Suprapubic skin (tissue), 4 donors: ENCODE measurements at regions not wholly inside any gene's neighbourhood (a gene's known extent, or its start where the extent isn't known, plus 50 kb on each side); places are given as distances from the start of the nearest gene placed in this dataset.

ENCODE experiments used
- DNase-seq, 2 donors: peaks; one replicate each; pipeline ENCODE4 v3.0.0-alpha.2; 2019; ENCODE audit warnings: low spot score in 2 of 2
- H3K27ac ChIP-seq: fragments of 200-600 bp; sonication (generic); one replicate; pipeline ENCODE4 v1.5.1; 2019
- H3K27me3 ChIP-seq: fragments of 200-600 bp; sonication (generic); one replicate; pipeline ENCODE4 v1.5.1; 2019
- H3K36me3 ChIP-seq: fragments of 200-600 bp; sonication (generic); one replicate; pipeline ENCODE4 v1.5.1; 2019
- H3K4me1 ChIP-seq: fragments of 200-600 bp; sonication (generic); one replicate; pipeline ENCODE4 v1.5.1; 2019
- H3K4me3 ChIP-seq: fragments of 200-600 bp; sonication (generic); one replicate; pipeline ENCODE4 v1.5.1; 2019; ENCODE audit warnings: mild to moderate bottlenecking
- H3K9me3 ChIP-seq: fragments of 200-600 bp; sonication (generic); one replicate; pipeline ENCODE4 v1.5.1; 2019
- CTCF ChIP-seq, 2 donors: fragments of 200-600 bp in 1 of 2; fragments of 450-650 bp in 1 of 2; sonication (generic) in 1 of 2; IDR thresholded peaks; one replicate each; pipeline ENCODE4 v1.5.1; 2016 to 2019; ENCODE audit warnings: antibody characterized with exemption in 2 of 2, mild to moderate bottlenecking in 1 of 2, moderate library complexity in 1 of 2
- EP300 ChIP-seq: sonication (generic); formaldehyde crosslinking; IDR thresholded peaks from one replicate; pipeline ENCODE4 v1.6.1; 2017; ENCODE audit warnings: antibody characterized with exemption
- POLR2A ChIP-seq, 2 donors: fragments of 450-650 bp; IDR thresholded peaks; one replicate each; pipeline ENCODE4 v1.6.1; 2017; ENCODE audit warnings: antibody characterized with exemption in 2 of 2, mild to moderate bottlenecking in 2 of 2, moderate library complexity in 2 of 2
- POLR2AphosphoS5 ChIP-seq, 3 donors: sonication (generic); formaldehyde crosslinking; IDR thresholded peaks; one replicate each; pipeline ENCODE4 v1.6.1; 2017; ENCODE audit warnings: antibody characterized with exemption in 3 of 3
- WGBS: methylation state at CpG from one replicate; pipeline ENCODE4 v1.1.5; 2018; 5-methylcytosine and 5-hydroxymethylcytosine counted together

- DNase-seq: no peak
- Histone ChIP-seq H3K27me3 (no peaks in the 10 kb centered on the region), H3K4me3 (no peak overlapping the region), H3K27ac (no peak overlapping the region), H3K9me3 (no peaks in the 10 kb centered on the region), H3K36me3 (no peaks in the 10 kb centered on the region), H3K4me1 (peaks cover 17% of the 10 kb centered on the region)
- no peak for TF ChIP-seq EP300
- WGBS: 93% methylated on average over 8 of the region's 8 CpGs
Measured at GRCh38 chr6:14642136-14642505, 524.5 kb downstream of the CD83 start.

GRCh38 chr6:14642842-14643241, 525.3 kb downstream of the CD83 start:
- peaks cover 16% of the 10 kb centered on the region for H3K4me1 ChIP-seq
- no peak overlapping the region for H3K4me3 ChIP-seq
- H3K9me3 ChIP-seq: no peaks in the 10 kb centered on the region
- no peaks in the 10 kb centered on the region for H3K36me3 ChIP-seq
- no peak overlapping the region for H3K27ac ChIP-seq
- WGBS: 86% methylated on average over 2 of the region's 2 CpGs
- no peak for DNase-seq
- H3K27me3 ChIP-seq: no peaks in the 10 kb centered on the region
- TF ChIP-seq POLR2A (IDR thresholded peaks at IDR 0.05): no peak

GRCh38 chr6:14644381-14644780, 526.8 kb downstream of the CD83 start:
- Histone ChIP-seq H3K27me3 (no peaks in the 10 kb centered on the region), H3K27ac (no peak overlapping the region), H3K4me1 (peaks cover under 1% of the 10 kb centered on the region), H3K9me3 (no peaks in the 10 kb centered on the region), H3K4me3 (no peak overlapping the region), H3K36me3 (no peaks in the 10 kb centered on the region)
- DNase-seq: no peak
- TF ChIP-seq EP300 (no peak), POLR2AphosphoS5 (IDR thresholded peaks at IDR 0.05) (no peak), CTCF (IDR thresholded peaks at IDR 0.05) (no peak), POLR2A (IDR thresholded peaks at IDR 0.05) (no peak)

GRCh38 chr6:14645221-14645620, 527.6 kb downstream of the CD83 start:
- Histone ChIP-seq H3K27ac (no peak overlapping the region), H3K9me3 (no peaks in the 10 kb centered on the region), H3K4me3 (no peak overlapping the region), H3K4me1 (no peaks in the 10 kb centered on the region), H3K27me3 (no peaks in the 10 kb centered on the region), H3K36me3 (no peaks in the 10 kb centered on the region)
- TF ChIP-seq POLR2AphosphoS5 (IDR thresholded peaks at IDR 0.05): no peak
- TF ChIP-seq CTCF (IDR thresholded peaks at IDR 0.05): no peak
- TF ChIP-seq EP300: no peak
- TF ChIP-seq POLR2A (IDR thresholded peaks at IDR 0.05): no peak
- DNase-seq: no peak
- 82% methylated on average over 5 of the region's 5 CpGs for WGBS

- Histone ChIP-seq H3K27ac (no peak overlapping the region), H3K27me3 (no peaks in the 10 kb centered on the region), H3K4me3 (no peak overlapping the region), H3K36me3 (no peaks in the 10 kb centered on the region), H3K9me3 (no peaks in the 10 kb centered on the region), H3K4me1 (no peaks in the 10 kb centered on the region)
- DNase-seq: no peak
- TF ChIP-seq POLR2A (IDR thresholded peaks at IDR 0.05): no peak
- TF ChIP-seq CTCF (IDR thresholded peaks at IDR 0.05): no peak
- no peak for TF ChIP-seq EP300
- no peak for TF ChIP-seq POLR2AphosphoS5 (IDR thresholded peaks at IDR 0.05)
- 100% methylated on average over 3 of the region's 3 CpGs for WGBS
Measured at GRCh38 chr6:14645841-14646240, 528.3 kb downstream of the CD83 start.

GRCh38 chr6:14646371-14646770, 528.8 kb downstream of the CD83 start:
- H3K4me1 ChIP-seq: no peaks in the 10 kb centered on the region
- no peaks in the 10 kb centered on the region for H3K9me3 ChIP-seq
- no peak overlapping the region for H3K27ac ChIP-seq
- no peak overlapping the region for H3K4me3 ChIP-seq
- TF ChIP-seq POLR2AphosphoS5 (IDR thresholded peaks at IDR 0.05): no peak
- no peak for TF ChIP-seq CTCF (IDR thresholded peaks at IDR 0.05)
- no peak for TF ChIP-seq EP300
- DNase-seq: no peak
- H3K36me3 ChIP-seq: no peaks in the 10 kb centered on the region
- 100% methylated on average over 1 of the region's 1 CpG for WGBS
- no peaks in the 10 kb centered on the region for H3K27me3 ChIP-seq
